DOHH2 (cell line): ENCODE measurements at regions not wholly inside any gene's neighbourhood (a gene's known extent, or its start where the extent isn't known, plus 50 kb on each side); places are given as distances from the start of the nearest gene placed in this dataset.

Experiments
- H3F3A ChIP-seq: fragments of 200-600 bp; sonication (generic), shearing (Covaris generic); 2 replicates; pipeline ENCODE4 v1.6.0; 2016; ENCODE audit warnings: antibody characterized with exemption, mild to moderate bottlenecking; ENCODE audit not compliant: control insufficient read depth, insufficient read depth
- H3K27ac ChIP-seq: fragments of 200-600 bp; sonication (generic); 2 replicates; pipeline ENCODE4 v1.5.1; 2014; ENCODE audit warnings: low read depth, mild to moderate bottlenecking, low read length, moderate library complexity
- H3K27me3 ChIP-seq: fragments of 200-600 bp; sonication (generic); 2 replicates; pipeline ENCODE4 v1.6.1; 2014; ENCODE audit warnings: mild to moderate bottlenecking, low read length, mixed read lengths; ENCODE audit not compliant: control insufficient read depth
- H3K36me3 ChIP-seq: fragments of 200-600 bp; sonication (generic); 2 replicates; pipeline ENCODE4 v1.6.1; 2014; ENCODE audit warnings: mild to moderate bottlenecking, low read length, moderate library complexity, mixed read lengths; ENCODE audit not compliant: control insufficient read depth
- H3K4me1 ChIP-seq: fragments of 200-600 bp; sonication (generic); 2 replicates; pipeline ENCODE4 v1.6.1; 2014; ENCODE audit warnings: mild to moderate bottlenecking, low read length, mixed read lengths; ENCODE audit not compliant: control insufficient read depth
- H3K4me2 ChIP-seq: fragments of 200-600 bp; sonication (generic); 2 replicates; pipeline ENCODE4 v1.6.0; 2014; ENCODE audit warnings: mild to moderate bottlenecking, low read length, moderate library complexity
- H3K4me3 ChIP-seq: fragments of 200-600 bp; sonication (generic); 2 replicates; pipeline ENCODE4 v1.5.1; 2014; ENCODE audit warnings: mild to moderate bottlenecking, low read length, mixed read lengths
- H3K79me2 ChIP-seq: fragments of 200-600 bp; sonication (generic); 2 replicates; pipeline ENCODE4 v1.6.1; 2014; ENCODE audit warnings: mild to moderate bottlenecking, low read length, mixed read lengths; ENCODE audit not compliant: control insufficient read depth
- H3K9me2 ChIP-seq: fragments of 200-600 bp; sonication (generic); replicated peaks from 2 replicates; pipeline ENCODE4 v1.6.1; 2014; ENCODE audit warnings: mild to moderate bottlenecking, low read length, mixed read lengths; ENCODE audit not compliant: control insufficient read depth
- H3K9me3 ChIP-seq: fragments of 200-600 bp; sonication (generic); 2 replicates; pipeline ENCODE4 v1.6.1; 2014; ENCODE audit warnings: antibody characterized with exemption, low read length, mixed read lengths; ENCODE audit not compliant: control insufficient read depth, insufficient read depth
- H4K20me1 ChIP-seq: fragments of 200-600 bp; sonication (generic); 2 replicates; pipeline ENCODE4 v1.6.0; 2014; ENCODE audit warnings: low read depth, mild to moderate bottlenecking, antibody characterized with exemption, low read length, moderate library complexity; ENCODE audit not compliant: control insufficient read depth, insufficient read depth
- EZH2phosphoT487 ChIP-seq: fragments of 200-600 bp; sonication (generic); IDR thresholded peaks from 2 replicates; pipeline ENCODE4 v1.6.1; 2017; ENCODE audit warnings: borderline replicate concordance, mild to moderate bottlenecking, antibody characterized with exemption, low read length, moderate library complexity, mixed read lengths
- TF ChIP-seq, protein P1 (sequence below): fragments of 200-600 bp; sonication (generic); IDR thresholded peaks from one replicate; pipeline ENCODE4 v1.5.1; 2014; ENCODE audit warnings: antibody characterized with exemption, mild to moderate bottlenecking, low read depth, low read length; ENCODE audit not compliant: poor library complexity, severe bottlenecking

DNA sequence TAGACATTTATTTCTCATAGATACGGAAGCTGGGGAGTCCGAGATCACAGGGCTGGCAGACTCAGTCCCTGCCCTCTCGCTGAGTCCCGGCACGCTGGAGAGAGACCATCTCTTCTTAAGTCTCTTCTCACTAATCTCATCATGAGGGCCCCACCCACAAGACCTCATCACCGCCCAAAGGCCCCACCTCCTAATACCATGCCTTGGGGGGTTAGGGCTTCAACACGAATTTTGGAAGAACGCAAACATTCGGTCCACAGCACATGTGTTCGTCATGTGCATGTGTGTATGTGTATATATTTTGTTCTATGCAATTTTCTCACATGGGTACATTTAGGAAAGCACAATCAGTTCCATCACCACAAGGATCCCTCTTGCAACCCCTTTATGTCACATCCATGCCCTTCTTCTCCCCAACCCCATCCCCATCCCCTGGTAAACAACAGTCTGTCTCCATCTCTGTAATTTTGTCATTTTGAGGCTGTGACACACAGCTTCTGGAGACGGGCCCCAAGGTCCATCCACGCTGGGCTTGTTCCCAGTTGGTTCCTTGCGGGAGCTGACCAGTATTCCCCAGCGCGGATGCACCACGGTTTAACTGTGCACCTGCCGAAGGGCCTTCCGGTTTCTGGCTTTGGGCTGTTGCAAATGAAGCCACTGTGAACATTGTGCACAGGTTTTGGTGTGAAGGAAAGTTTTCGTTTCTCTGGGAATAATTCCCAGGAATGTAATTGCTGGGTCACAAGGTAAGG is 317.5 kb upstream of the DIO3 start:
- no peaks in the 10 kb centered on the region for H3K79me2 ChIP-seq
- TF ChIP-seq, protein P1, sequence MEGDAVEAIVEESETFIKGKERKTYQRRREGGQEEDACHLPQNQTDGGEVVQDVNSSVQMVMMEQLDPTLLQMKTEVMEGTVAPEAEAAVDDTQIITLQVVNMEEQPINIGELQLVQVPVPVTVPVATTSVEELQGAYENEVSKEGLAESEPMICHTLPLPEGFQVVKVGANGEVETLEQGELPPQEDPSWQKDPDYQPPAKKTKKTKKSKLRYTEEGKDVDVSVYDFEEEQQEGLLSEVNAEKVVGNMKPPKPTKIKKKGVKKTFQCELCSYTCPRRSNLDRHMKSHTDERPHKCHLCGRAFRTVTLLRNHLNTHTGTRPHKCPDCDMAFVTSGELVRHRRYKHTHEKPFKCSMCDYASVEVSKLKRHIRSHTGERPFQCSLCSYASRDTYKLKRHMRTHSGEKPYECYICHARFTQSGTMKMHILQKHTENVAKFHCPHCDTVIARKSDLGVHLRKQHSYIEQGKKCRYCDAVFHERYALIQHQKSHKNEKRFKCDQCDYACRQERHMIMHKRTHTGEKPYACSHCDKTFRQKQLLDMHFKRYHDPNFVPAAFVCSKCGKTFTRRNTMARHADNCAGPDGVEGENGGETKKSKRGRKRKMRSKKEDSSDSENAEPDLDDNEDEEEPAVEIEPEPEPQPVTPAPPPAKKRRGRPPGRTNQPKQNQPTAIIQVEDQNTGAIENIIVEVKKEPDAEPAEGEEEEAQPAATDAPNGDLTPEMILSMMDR, result no peak
- no peak for TF ChIP-seq EZH2phosphoT487
- no peaks in the 10 kb centered on the region for H3K4me1 ChIP-seq
- no peaks in the 10 kb centered on the region for H3K9me3 ChIP-seq
- no peaks in the 10 kb centered on the region for H3K36me3 ChIP-seq
- no peaks in the 10 kb centered on the region for H3F3A ChIP-seq
- H3K27ac ChIP-seq, result no peak overlapping the region
- no peak overlapping the region for H3K4me3 ChIP-seq
- no peaks in the 10 kb centered on the region for H4K20me1 ChIP-seq
- no peaks in the 10 kb centered on the region for H3K27me3 ChIP-seq
- H3K9me2 ChIP-seq, result no peaks in the 10 kb centered on the region
- no peak overlapping the region for H3K4me2 ChIP-seq

DNA sequence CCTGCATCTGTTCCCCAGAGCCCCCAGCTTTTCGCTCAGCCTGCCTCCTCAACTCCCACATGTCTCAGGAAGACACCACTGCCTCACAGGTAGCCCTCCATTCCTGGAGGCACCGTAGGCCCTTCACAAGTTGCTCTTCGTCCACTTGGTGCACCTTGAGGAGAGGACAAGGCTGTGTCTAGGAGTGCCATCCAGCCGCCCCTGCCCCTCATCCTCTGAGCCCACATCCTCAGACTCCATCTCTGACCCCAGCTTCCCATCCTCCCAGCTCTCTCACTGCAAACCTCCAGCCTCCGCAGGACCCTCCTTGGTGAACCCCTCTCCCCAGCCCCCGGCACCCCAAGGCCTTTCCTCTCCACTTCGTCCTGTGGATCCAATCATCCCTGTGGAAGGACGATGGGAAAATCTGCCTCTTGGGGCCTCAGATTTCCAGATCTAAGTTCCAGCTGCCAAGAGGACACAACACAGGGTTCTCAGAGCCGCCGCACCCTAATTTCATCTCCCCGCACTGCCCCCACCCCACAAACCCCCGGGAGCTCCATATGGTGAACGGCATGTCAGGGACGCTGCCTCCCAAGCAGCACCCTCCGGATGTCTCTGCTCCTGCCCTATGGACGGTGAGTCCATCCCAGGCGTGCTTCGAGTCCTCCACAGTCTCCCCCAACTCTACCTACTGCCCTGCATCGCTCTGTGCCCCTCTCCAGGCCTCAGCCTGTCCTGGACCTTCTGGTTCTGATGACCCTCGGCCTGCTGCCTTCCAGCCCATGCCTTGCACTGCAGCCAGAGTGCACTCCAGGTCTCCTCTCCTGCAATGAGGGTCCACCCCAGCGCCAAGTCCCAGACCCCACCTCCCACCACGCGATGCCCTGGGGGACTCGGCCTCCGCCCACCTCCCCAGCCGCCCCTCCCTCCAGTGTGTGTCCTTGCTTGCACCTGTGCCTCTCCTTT is 314.1 kb upstream of the DIO3 start:
- Histone ChIP-seq H3K27me3 (no peaks in the 10 kb centered on the region), H3F3A (no peaks in the 10 kb centered on the region)

DNA sequence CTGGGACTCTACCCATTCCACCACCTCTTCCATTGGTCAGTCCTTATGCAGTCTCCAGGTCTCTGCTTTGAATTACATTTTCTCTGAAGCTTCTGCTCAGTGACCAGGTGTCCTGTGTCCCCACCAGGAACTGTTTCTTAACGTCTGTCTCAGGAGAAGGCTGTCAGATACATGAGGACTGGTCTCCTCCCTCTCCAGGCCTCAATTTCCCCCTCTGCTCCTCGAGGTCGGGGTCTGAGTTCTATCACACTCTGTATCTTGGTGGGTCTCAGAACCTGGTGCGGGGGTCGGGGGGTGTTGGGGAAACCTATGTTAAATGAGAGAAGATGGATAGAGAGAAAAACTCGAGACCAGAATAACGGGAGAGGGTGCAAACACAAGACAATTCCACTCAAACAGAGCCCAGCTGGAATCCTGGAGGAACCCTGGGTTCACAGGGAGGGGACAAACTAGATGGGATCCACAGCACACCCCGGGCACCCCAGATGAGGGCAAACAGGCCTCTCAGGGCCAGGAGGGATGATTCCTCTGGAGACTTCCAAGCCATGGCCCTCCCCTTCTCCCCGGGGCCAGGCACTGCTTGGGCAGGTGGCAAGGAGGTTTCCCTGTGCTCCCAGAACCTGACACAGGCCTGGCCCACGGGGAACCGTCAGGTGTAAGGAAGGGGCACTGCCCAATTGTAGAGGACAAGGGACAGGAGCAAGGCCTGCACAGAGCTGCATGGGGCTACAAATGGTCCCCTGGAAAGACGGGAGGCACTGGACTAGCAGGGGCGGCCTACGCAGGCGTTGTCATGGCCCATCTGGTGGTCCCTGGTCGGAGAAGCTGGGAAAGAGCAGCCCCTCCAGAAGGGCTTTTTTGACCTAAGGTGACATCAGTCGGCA is 313.2 kb upstream of the DIO3 start:
- no peak overlapping the region for H3K4me3 ChIP-seq
- no peaks in the 10 kb centered on the region for H3K79me2 ChIP-seq
- H3F3A ChIP-seq, result no peaks in the 10 kb centered on the region
- TF ChIP-seq, protein P1, result no peak
- no peak for TF ChIP-seq EZH2phosphoT487
- H3K27me3 ChIP-seq, result no peaks in the 10 kb centered on the region
- no peaks in the 10 kb centered on the region for H3K9me2 ChIP-seq
- no peaks in the 10 kb centered on the region for H3K36me3 ChIP-seq
- H3K27ac ChIP-seq, result no peak overlapping the region
- H3K4me1 ChIP-seq, result no peaks in the 10 kb centered on the region
- no peaks in the 10 kb centered on the region for H4K20me1 ChIP-seq
- no peak overlapping the region for H3K4me2 ChIP-seq
- H3K9me3 ChIP-seq, result no peaks in the 10 kb centered on the region

More for the DNA sequence above, 314.1 kb upstream of the DIO3 start:
- Histone ChIP-seq H3K4me3 (no peak overlapping the region), H3K27ac (no peak overlapping the region), H3K9me2 (no peaks in the 10 kb centered on the region), H3K9me3 (no peaks in the 10 kb centered on the region), H3K79me2 (no peaks in the 10 kb centered on the region), H3K36me3 (no peaks in the 10 kb centered on the region), H3K4me1 (no peaks in the 10 kb centered on the region), H4K20me1 (no peaks in the 10 kb centered on the region), H3K4me2 (no peak overlapping the region)
- TF ChIP-seq, protein P1, result no peak
